Gastrocnemius medialis (tissue), 4 donors: ENCODE measurements at regions not wholly inside any gene's neighbourhood (a gene's known extent, or its start where the extent isn't known, plus 50 kb on each side); places are given as distances from the start of the nearest gene placed in this dataset.

Source experiments
- CTCF ChIP-seq, 5 experiments: fragments of 450-650 bp in 3 of 5; fragments of 200-600 bp in 2 of 5; sonication (generic) in 2 of 5; IDR thresholded peaks in 4 of 5; conservative IDR thresholded peaks in 1 of 5; 1 replicate in 4 of 5; 2 replicates in 1 of 5; pipeline ENCODE4 v1.5.1; 2016 to 2019; ENCODE audit warnings: antibody characterized with exemption in 5 of 5, mild to moderate bottlenecking in 3 of 5, moderate library complexity in 3 of 5
- POLR2A ChIP-seq, 2 donors: fragments of 450-650 bp; IDR thresholded peaks; one replicate each; pipeline ENCODE4 v1.6.1; 2017; ENCODE audit warnings: antibody characterized with exemption in 2 of 2, mild to moderate bottlenecking in 2 of 2, moderate library complexity in 2 of 2

GRCh38 chr14:98198385-98198784 lies 1073.6 kb downstream of the BCL11B start:
- TF ChIP-seq POLR2A (IDR thresholded peaks at IDR 0.05) (no peak), CTCF (IDR thresholded peaks at IDR 0.05 in 4 of 5, conservative IDR thresholded peaks at IDR 0.05 in 1 of 5) (no peak)
